ENCODE measurements at regions not wholly inside any gene's neighbourhood (a gene's known extent, or its start where the extent isn't known, plus 50 kb on each side); places are given as distances from the start of the nearest gene placed in this dataset.
"Not testable (repeated sequence)": the region's sequence is repeated elsewhere in the genome, so short reads cannot be mapped to it uniquely, and the experiment has no call there.

DNA sequence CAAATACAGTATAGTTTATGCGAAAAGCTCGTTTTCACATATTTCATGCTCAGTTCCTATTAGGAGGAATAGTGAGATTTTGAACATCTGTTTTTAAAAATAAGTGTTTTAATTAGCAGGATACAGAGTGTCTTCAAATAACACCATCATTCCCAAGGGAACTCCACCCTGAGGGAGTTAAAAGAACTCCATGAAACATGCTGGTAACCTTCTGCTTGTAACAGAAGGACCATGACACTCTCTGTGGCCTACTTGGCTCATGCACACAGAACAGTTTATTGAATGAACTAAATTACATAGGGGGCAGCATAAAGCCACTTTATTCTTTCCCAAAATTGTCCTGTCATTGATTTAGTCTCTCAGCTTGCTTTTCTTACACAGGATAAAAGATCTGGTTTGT lies 809.5 kb upstream of the SLITRK6 start:
- no peak for TF ChIP-seq JUND (IDR thresholded peaks at IDR 0.05; ENCODE audit: low read depth)
- in situ Hi-C loops (cut with HindIII; ENCODE audit: low pct_unique_long_range_greater_than_20kb, low sequenced_read_pairs) = no loop called here
- no peak for DNase-seq (ENCODE audit: low read depth in 1 of 2, low spot score in 1 of 2)

DNA sequence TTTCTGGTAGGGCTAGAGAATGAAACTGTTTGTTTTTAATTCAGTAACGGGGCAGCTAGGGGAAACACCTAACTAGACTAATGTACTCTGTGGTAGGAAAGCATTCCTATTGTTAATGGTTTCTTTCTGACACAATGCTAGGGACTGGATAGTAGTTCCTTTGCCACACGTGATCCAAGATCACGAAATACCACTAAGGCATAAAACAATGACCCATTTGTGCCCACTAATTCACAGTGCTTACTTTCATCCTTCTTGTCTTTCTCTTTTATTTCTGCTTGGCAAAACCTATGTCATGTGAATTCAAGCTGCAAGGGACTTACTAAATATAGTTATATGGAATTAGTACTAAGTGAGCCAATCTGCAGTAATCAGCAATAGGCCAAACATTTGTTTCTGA lies 834.1 kb upstream of the SLITRK6 start:
- no peak for TF ChIP-seq JUND (IDR thresholded peaks at IDR 0.05; ENCODE audit: low read depth)
- in situ Hi-C loops (cut with HindIII; ENCODE audit: low pct_unique_long_range_greater_than_20kb, low sequenced_read_pairs) = no loop called here
- no peak for DNase-seq (ENCODE audit: low read depth in 1 of 2, low spot score in 1 of 2)

DNA sequence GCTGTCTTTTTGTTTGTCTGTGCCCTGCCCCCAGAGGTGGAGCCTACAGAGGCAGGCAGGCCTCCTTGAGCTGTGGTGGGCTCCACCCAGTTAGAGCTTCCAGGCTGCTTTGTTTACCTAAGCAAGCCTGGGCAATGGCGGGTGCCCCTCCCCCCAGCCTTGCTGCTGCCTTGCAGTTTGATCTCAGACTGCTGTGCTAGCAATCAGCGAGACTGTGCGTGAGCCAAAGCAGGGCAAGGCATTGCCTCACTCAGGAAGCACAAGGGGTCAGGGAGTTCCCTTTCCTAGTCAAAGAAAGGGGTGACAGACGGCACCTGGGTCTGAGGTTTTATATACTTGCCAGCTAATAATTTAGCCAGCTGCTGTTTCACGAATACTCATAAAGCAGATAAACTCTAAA lies 852.0 kb upstream of the SLITRK6 start:
- DNase-seq (ENCODE audit: low read depth in 1 of 2, low spot score in 1 of 2); in situ Hi-C loops (cut with HindIII; ENCODE audit: low pct_unique_long_range_greater_than_20kb, low sequenced_read_pairs): not testable (repeated sequence)

DNA sequence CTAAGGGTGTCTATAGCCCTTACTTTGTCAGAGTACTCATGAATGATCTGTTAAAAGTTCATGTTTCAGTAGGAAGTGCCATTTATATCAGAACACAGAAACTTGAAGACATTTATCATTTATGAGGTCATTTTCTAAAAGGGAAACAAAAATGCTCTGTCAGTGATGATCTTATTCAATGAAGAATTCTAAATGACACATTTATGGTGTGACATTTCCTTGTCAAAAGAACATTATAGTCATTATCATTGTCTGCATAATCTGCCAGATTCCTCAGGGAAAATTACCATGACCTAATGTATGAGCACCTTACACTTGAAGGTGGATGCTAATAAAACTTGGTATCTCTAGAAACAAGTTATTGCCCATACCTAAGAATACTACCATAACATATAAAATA lies 853.8 kb upstream of the SLITRK6 start:
- in situ Hi-C loops (cut with HindIII; ENCODE audit: low pct_unique_long_range_greater_than_20kb, low sequenced_read_pairs) = no loop called here

DNA sequence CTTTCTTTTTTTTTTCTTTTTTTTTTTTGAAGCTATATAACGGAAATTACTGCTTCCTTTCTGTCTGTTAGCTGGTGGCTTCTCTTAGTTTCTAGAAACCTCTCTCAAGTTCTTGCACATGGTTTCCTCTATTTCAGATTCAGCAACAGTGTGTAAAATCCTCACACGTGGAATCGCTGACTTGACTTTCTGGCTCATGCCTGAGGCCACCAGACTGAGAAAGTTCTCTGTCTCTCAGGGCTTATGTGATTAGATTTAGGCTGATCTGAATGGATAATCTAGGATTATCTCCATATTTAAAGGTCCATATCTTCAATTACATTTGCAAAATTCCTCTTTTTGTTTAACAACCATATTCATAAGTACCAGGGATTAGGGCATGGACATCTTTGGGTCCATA lies 856.3 kb upstream of the SLITRK6 start:
- DNase-seq (ENCODE audit: low read depth in 1 of 2, low spot score in 1 of 2) = no peak
- in situ Hi-C loops (cut with HindIII; ENCODE audit: low pct_unique_long_range_greater_than_20kb, low sequenced_read_pairs) = no loop called here
- no peak for TF ChIP-seq JUND (IDR thresholded peaks at IDR 0.05; ENCODE audit: low read depth)

More for the DNA sequence above, 853.8 kb upstream of the SLITRK6 start:
- DNase-seq (ENCODE audit: low read depth in 1 of 2, low spot score in 1 of 2) = no peak
- TF ChIP-seq JUND (IDR thresholded peaks at IDR 0.05; ENCODE audit: low read depth) = no peak

DNA sequence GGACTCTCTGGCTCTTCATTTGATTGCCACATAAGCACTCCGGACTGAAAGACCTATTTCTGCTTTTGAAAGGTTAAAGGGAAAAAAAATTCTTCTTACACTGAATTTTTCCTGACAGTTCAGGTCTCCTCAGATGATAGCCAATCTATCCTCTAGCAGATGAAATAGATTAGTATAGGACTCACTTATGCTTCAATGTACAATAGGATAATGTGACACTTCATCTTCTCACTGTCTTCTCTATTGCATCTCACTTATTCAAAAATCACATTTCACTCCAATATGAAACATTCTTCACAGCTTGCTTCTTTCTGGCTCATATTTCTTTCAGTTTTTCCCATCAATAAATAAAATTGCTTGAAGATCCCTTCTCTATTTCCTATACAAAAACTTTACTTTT lies 860.9 kb upstream of the SLITRK6 start:
- TF ChIP-seq JUND (IDR thresholded peaks at IDR 0.05; ENCODE audit: low read depth) = no peak
- in situ Hi-C loops (cut with HindIII; ENCODE audit: low pct_unique_long_range_greater_than_20kb, low sequenced_read_pairs) = no loop called here
- DNase-seq (ENCODE audit: low read depth in 1 of 2, low spot score in 1 of 2) = no peak

DNA sequence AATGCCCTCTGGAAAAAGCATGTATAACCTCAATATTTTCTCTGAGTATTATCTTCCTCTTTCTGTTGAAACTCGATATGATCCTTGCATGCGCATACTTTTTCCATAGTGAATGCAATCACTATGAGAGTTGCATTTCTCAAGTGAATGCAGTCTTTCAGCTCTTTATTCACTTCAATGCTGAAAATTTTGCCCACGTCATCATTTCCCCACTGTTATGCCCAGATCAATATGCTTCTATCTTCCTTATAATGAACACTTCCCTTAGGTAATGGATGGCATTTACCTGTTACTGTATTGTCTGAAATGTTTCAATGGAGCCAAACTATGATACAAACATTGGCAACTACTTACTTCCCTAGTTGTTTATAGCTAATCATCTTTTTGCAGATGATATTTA lies 866.6 kb upstream of the SLITRK6 start:
- DNase-seq (ENCODE audit: low read depth in 1 of 2, low spot score in 1 of 2) = no peak
- in situ Hi-C loops (cut with HindIII; ENCODE audit: low pct_unique_long_range_greater_than_20kb, low sequenced_read_pairs) = no loop called here
- no peak for TF ChIP-seq JUND (IDR thresholded peaks at IDR 0.05; ENCODE audit: low read depth)

DNA sequence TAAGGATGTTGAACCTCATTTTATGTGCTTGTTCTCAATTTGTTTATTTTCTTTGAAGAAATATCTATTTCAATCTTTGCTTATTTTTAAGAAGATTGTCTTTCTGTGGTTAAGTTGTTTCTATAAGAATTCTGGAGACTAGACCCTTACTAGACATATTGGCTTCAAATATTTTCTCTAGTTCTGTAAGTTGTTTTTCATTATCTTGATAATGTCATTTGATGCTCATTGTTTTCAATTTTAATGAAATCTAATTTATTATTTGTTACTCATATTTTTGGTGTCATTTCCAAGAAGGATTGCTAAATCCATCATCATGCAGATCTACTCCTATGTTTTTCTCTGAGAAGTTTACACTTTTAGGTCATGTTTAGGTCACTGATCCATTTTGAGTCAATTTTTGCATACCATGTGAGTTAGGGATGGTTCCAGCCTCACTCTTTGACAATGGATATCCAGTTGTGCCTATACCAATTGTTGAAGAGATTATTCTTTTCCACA lies 874.8 kb upstream of the SLITRK6 start:
- in situ Hi-C loops (cut with HindIII; ENCODE audit: low pct_unique_long_range_greater_than_20kb, low sequenced_read_pairs) = no loop called here
- DNase-seq (ENCODE audit: low read depth in 1 of 2, low spot score in 1 of 2) = no peak
- TF ChIP-seq JUND (IDR thresholded peaks at IDR 0.05; ENCODE audit: low read depth) = no peak

DNA sequence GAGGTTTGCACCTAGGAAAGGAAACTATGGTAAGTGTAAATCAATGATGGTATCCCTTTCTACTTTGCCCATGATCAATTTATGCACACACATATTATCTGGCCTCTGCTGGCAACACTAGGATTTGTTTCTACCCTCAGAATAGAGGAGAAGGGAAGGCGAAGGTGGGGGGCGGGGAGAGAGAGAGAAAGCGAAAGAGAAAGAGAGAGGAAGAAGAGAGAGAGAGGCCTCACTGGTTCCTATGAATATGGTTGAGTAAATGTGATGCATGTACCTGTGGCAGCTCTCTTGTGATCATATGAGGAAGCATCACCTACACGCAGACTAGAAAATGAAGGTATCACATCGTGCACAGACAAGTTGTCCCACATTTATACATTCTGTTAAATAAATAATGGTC lies 882.0 kb upstream of the SLITRK6 start:
- in situ Hi-C loops (cut with HindIII; ENCODE audit: low pct_unique_long_range_greater_than_20kb, low sequenced_read_pairs) = no loop called here
- no peak for DNase-seq (ENCODE audit: low read depth in 1 of 2, low spot score in 1 of 2)
- TF ChIP-seq JUND (IDR thresholded peaks at IDR 0.05; ENCODE audit: low read depth) = no peak

DNA sequence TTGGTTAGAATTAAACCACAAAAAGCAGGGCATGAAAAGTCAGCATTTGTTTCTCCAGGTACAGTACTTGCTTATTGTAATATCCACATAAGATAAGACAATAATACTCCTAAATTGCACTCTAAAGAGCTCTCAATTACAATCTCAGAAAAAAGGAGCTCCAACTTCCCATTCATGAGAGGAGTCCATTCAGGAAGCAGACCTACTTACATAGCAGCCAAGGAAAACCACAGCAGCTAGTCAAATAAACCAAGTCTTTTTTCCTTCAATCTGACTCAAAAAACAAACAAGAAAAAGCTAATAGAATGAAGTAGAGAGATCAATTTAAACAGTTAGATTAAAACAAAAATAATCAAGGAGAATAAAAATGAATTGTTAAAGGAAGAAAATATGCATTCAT lies 885.2 kb upstream of the SLITRK6 start:
- DNase-seq (ENCODE audit: low read depth in 1 of 2, low spot score in 1 of 2) = peak in 1 of 2 experiments; percentile 7
- in situ Hi-C loops (cut with HindIII; ENCODE audit: low pct_unique_long_range_greater_than_20kb, low sequenced_read_pairs) = no loop called here
- no peak for TF ChIP-seq JUND (IDR thresholded peaks at IDR 0.05; ENCODE audit: low read depth)

DNA sequence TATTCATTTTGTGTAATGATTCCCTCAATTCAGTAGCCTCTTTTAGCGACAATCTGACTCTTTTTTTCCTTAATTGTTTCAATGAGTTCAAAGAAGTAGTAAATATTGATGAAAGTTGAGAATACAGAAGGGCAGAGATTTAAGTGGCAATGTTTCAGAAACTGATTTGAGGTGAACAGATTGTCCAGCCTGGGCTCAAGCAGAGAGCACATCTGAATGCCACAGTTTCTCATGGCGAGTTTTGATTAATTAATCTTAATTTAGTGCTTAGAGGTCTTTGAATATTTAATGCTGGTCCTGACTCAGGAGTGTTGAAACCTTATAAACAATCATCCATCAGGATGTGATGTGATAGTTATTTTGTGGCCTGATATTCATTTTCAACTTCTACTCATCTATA lies 890.7 kb upstream of the SLITRK6 start:
- in situ Hi-C loops (cut with HindIII; ENCODE audit: low pct_unique_long_range_greater_than_20kb, low sequenced_read_pairs) = no loop called here
- DNase-seq (ENCODE audit: low read depth in 1 of 2, low spot score in 1 of 2) = no peak
- no peak for TF ChIP-seq JUND (IDR thresholded peaks at IDR 0.05; ENCODE audit: low read depth)

DNA sequence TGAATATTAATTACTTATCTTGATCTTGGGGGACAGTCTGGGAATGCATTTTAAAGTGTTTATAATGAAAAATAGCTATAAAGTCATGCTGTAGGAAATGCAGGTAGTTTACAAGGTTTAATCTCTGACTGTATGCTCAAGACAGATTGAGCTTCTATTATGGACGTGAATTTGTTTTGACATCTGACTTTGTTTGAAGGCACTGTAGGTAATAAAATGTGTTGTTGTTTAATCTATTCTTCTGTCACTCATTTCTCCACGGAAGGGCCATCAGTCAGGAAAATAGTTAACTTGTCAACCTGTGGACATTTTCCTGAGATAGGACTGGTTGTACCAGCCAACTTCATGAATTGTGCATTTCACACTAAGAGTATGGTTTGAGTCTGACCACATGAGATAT lies 893.1 kb upstream of the SLITRK6 start:
- DNase-seq (ENCODE audit: low read depth in 1 of 2, low spot score in 1 of 2) = no peak
- no peak for TF ChIP-seq JUND (IDR thresholded peaks at IDR 0.05; ENCODE audit: low read depth)
- in situ Hi-C loops (cut with HindIII; ENCODE audit: low pct_unique_long_range_greater_than_20kb, low sequenced_read_pairs) = no loop called here

DNA sequence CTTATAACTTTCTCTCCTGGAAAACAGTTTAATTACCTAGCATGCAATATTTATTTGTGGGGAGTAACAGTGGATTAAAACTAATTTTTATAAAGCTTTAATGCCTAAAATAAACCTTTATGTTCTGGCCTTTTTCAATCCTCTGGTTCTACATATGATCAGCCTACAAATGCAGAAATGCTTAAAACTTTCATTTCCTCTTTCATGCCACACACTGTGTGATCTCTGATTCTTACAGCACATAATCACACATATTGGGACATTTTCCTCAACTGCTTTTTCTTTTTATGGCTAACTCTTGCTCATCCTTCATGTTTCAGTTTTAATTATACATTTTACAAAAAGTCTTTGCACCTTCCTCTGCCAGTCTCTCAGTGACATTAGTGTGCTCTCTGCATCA lies 910.8 kb upstream of the SLITRK6 start:
- no peak for TF ChIP-seq JUND (IDR thresholded peaks at IDR 0.05; ENCODE audit: low read depth)
- in situ Hi-C loops (cut with HindIII; ENCODE audit: low pct_unique_long_range_greater_than_20kb, low sequenced_read_pairs) = no loop called here
- DNase-seq (ENCODE audit: low read depth in 1 of 2, low spot score in 1 of 2) = no peak

DNA sequence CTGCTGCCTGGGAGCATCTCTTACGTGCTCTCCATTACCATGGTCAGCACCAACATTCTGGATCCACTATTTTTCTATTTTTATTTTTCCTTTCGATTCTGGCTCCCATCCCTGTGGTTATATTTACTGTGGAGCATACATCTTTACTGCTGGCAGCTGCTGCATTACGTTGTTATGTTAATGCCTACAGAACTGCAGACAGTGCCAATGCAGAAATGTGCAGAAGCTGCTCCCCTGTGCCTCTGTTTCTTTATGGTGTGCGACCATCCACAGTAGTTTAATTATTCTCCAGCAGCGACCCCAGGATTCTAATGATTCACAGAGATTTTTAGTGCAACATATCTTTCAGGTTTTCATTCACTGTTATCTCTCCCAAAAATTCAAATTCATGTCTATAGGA lies 911.7 kb upstream of the SLITRK6 start:
- TF ChIP-seq JUND (IDR thresholded peaks at IDR 0.05; ENCODE audit: low read depth) = no peak
- no peak for DNase-seq (ENCODE audit: low read depth in 1 of 2, low spot score in 1 of 2)
- in situ Hi-C loops (cut with HindIII; ENCODE audit: low pct_unique_long_range_greater_than_20kb, low sequenced_read_pairs) = no loop called here

Measured in T47D (cell line).